H1 (cell line): ENCODE measurements at regions not wholly inside any gene's neighbourhood (a gene's known extent, or its start where the extent isn't known, plus 50 kb on each side); places are given as distances from the start of the nearest gene placed in this dataset.

ENCODE experiments used
- CTCF ChIA-PET: fragments of 300-600 bp; sonication (Branson Sonifier 250); formaldehyde crosslinking; loops from one replicate; lab custom pipeline; 2021; ENCODE audit not compliant: partially characterized antibody; lab: Charles Lee
- POLR2A ChIA-PET: fragments of 300-600 bp; sonication (Branson Sonifier 250); formaldehyde crosslinking; loops from one replicate; lab custom pipeline; 2021; ENCODE audit warnings: inconsistent platforms; ENCODE audit not compliant: partially characterized antibody; lab: Charles Lee
- DNase-seq, 2 experiments: peaks; one replicate each; pipeline versions ENCODE4 v3.0.0 to v3.0.0-alpha.2; 2010 to 2022; ENCODE audit warnings: low spot score in 2 of 2, low read depth in 1 of 2, mixed read lengths in 1 of 2
- FAIRE-seq: peaks from 2 replicates; lab custom pipeline; 2011; peaks lifted over from hg19 to GRCh38; lab: Jason Lieb, UNC
- H2AFZ ChIP-seq: 2 replicates; pipeline ENCODE4 v1.8.1; 2012; ENCODE audit warnings: low read length, inconsistent platforms
- H2AK5ac ChIP-seq: 2 replicates; pipeline ENCODE4 v1.6.1; 2013; ENCODE audit warnings: low read depth, low read length
- H2BK120ac ChIP-seq: replicated peaks from 2 replicates; pipeline ENCODE3; 2013; ENCODE audit warnings: low read depth, low read length, inconsistent platforms
- H2BK12ac ChIP-seq: 2 replicates; pipeline ENCODE4 v1.6.1; 2013; ENCODE audit warnings: low read depth, low read length
- H2BK15ac ChIP-seq: 2 replicates; pipeline ENCODE4 v1.6.1; 2013; ENCODE audit warnings: low read length
- H2BK20ac ChIP-seq: 2 replicates; pipeline ENCODE4 v1.6.1; 2013; ENCODE audit warnings: low read length
- H2BK5ac ChIP-seq: 2 replicates; pipeline ENCODE4 v1.6.1; 2013; ENCODE audit warnings: low read depth, low read length
- H3K14ac ChIP-seq: 2 replicates; pipeline ENCODE4 v1.6.1; 2013; ENCODE audit warnings: inconsistent platforms; ENCODE audit not compliant: insufficient read length
- H3K18ac ChIP-seq: 2 replicates; pipeline ENCODE4 v1.6.1; 2013; ENCODE audit warnings: low read length; ENCODE audit errors: extremely low read depth
- H3K23ac ChIP-seq: 2 replicates; pipeline ENCODE4 v1.6.1; 2013; ENCODE audit warnings: inconsistent platforms; ENCODE audit not compliant: insufficient read length
- H3K23me2 ChIP-seq: 2 replicates; pipeline ENCODE4 v1.6.1; 2013; ENCODE audit warnings: low read depth, low read length
- H3K27ac ChIP-seq: 2 replicates; pipeline ENCODE4 v1.6.1; 2011; ENCODE audit warnings: low read depth, low read length, inconsistent platforms
- H3K27me3 ChIP-seq, 4 experiments: replicated peaks in 1 of 4; 1 replicate in 1 of 4; 2 replicates in 3 of 4; pipeline versions ENCODE4 v1.6.1 to v1.8.1; 2011 to 2013; ENCODE audit warnings: low read length in 3 of 4, mild to moderate bottlenecking in 3 of 4, inconsistent platforms in 2 of 4, mixed read lengths in 2 of 4, moderate library complexity in 1 of 4; ENCODE audit not compliant: control insufficient read depth in 3 of 4, insufficient read depth in 3 of 4; ENCODE audit errors: extremely low read depth in 1 of 4
- H3K36me3 ChIP-seq, 4 experiments: 2 replicates each; pipeline versions ENCODE4 v1.6.1 to v1.8.1; 2011 to 2013; ENCODE audit warnings: mild to moderate bottlenecking in 4 of 4, low read length in 3 of 4, moderate library complexity in 2 of 4, control low read depth in 1 of 4, inconsistent platforms in 1 of 4; ENCODE audit not compliant: insufficient read depth in 4 of 4, control insufficient read depth in 2 of 4
- H3K4ac ChIP-seq: replicated peaks from 2 replicates; pipeline ENCODE3; 2013; ENCODE audit warnings: low read length, low read depth, mixed read lengths, inconsistent platforms; ENCODE audit not compliant: insufficient read length
- H3K4me1 ChIP-seq, 4 experiments: replicated peaks in 1 of 4; 1 replicate in 1 of 4; 2 replicates in 3 of 4; pipeline versions ENCODE4 v1.6.1 to v1.8.1; 2011 to 2013; ENCODE audit warnings: low read length in 3 of 4, inconsistent platforms in 2 of 4, mixed read lengths in 1 of 4; ENCODE audit not compliant: insufficient read depth in 4 of 4, control insufficient read depth in 3 of 4
- H3K4me2 ChIP-seq, 2 experiments: 2 replicates each; pipeline versions ENCODE4 v1.6.1 to v1.8.1; 2011 to 2013; ENCODE audit warnings: low read depth in 2 of 2, low read length in 2 of 2, control low read depth in 1 of 2, inconsistent platforms in 1 of 2, mild to moderate bottlenecking in 1 of 2; ENCODE audit not compliant: insufficient read depth in 1 of 2
- H3K4me3 ChIP-seq, 4 experiments: fragments of 200-600, 300-600 bp in 1 of 4; sonication (generic), shearing (Covaris generic), sonication (Bioruptor Twin) in 1 of 4; 2 replicates each; pipeline versions ENCODE4 v1.5.1 to v1.8.1; 2011 to 2016; ENCODE audit warnings: low read length in 4 of 4, low read depth in 3 of 4, control low read depth in 2 of 4, inconsistent platforms in 2 of 4, mild to moderate bottlenecking in 2 of 4, mixed read lengths in 1 of 4, moderate library complexity in 1 of 4; ENCODE audit not compliant: insufficient read depth in 2 of 4; ENCODE audit errors: extremely low read depth in 1 of 4
- H3K56ac ChIP-seq: replicated peaks from 2 replicates; pipeline ENCODE3; 2013; ENCODE audit warnings: low read depth, mild to moderate bottlenecking, mixed read lengths, low read length, inconsistent platforms; ENCODE audit not compliant: insufficient read length
- H3K79me1 ChIP-seq: 2 replicates; pipeline ENCODE4 v1.6.1; 2013; ENCODE audit warnings: low read depth, low read length, control low read depth
- H3K79me2 ChIP-seq, 2 experiments: 2 replicates each; pipeline versions ENCODE4 v1.6.1 to v1.8.1; 2012 to 2013; ENCODE audit warnings: low read length in 2 of 2, mild to moderate bottlenecking in 2 of 2, inconsistent platforms in 1 of 2; ENCODE audit not compliant: insufficient read depth in 2 of 2, control insufficient read depth in 1 of 2
- H3K9ac ChIP-seq, 4 experiments: replicated peaks in 1 of 4; 1 replicate in 1 of 4; 2 replicates in 3 of 4; pipeline versions ENCODE4 v1.6.1 to v1.8.1; 2011 to 2013; ENCODE audit warnings: low read depth in 3 of 4, low read length in 3 of 4, control low read depth in 2 of 4, mild to moderate bottlenecking in 2 of 4, moderate library complexity in 2 of 4, inconsistent platforms in 1 of 4; ENCODE audit errors: extremely low read depth in 1 of 4
- H3K9me3 ChIP-seq, 2 experiments: 2 replicates each; pipeline versions ENCODE4 v1.6.1 to v1.8.1; 2012 to 2013; ENCODE audit warnings: mild to moderate bottlenecking in 2 of 2, moderate library complexity in 2 of 2, control low read depth in 1 of 2, inconsistent platforms in 1 of 2, low read depth in 1 of 2, low read length in 1 of 2, mixed read lengths in 1 of 2; ENCODE audit not compliant: insufficient read depth in 2 of 2
- H4K20me1 ChIP-seq, 2 experiments: replicated peaks in 1 of 2; 2 replicates each; pipeline versions ENCODE3 to v1.8.1; 2011 to 2013; ENCODE audit warnings: inconsistent platforms in 2 of 2, low read length in 2 of 2, mild to moderate bottlenecking in 1 of 2; ENCODE audit not compliant: insufficient read depth in 2 of 2, control insufficient read depth in 1 of 2
- H4K5ac ChIP-seq: 2 replicates; pipeline ENCODE4 v1.6.1; 2013; ENCODE audit warnings: low read length, low read depth, mixed read lengths, inconsistent platforms; ENCODE audit not compliant: insufficient read length
- H4K8ac ChIP-seq: 2 replicates; pipeline ENCODE4 v1.8.0; 2013; ENCODE audit warnings: mild to moderate bottlenecking, moderate library complexity, low read length, inconsistent platforms; ENCODE audit not compliant: insufficient read depth; ENCODE audit errors: extremely low read depth
- H4K91ac ChIP-seq: replicated peaks from 2 replicates; pipeline ENCODE3; 2013; ENCODE audit warnings: low read length, mixed read lengths, inconsistent platforms; ENCODE audit not compliant: insufficient read length
- CHD1 ChIP-seq: IDR thresholded peaks from 2 replicates; pipeline ENCODE4 v1.6.1; 2012; ENCODE audit warnings: low read depth, low read length, improper control_type of control experiment
- EP300 ChIP-seq, 2 experiments: IDR thresholded peaks; 1 replicate in 1 of 2; 2 replicates in 1 of 2; pipeline ENCODE4 v1.6.1; 2011 to 2012; ENCODE audit warnings: low read depth in 2 of 2, low read length in 2 of 2, mild to moderate bottlenecking in 2 of 2, borderline replicate concordance in 1 of 2, inconsistent platforms in 1 of 2, moderate library complexity in 1 of 2
- JUND ChIP-seq: IDR thresholded peaks from 2 replicates; pipeline ENCODE4 v1.6.1; 2011; ENCODE audit warnings: mild to moderate bottlenecking, improper control_type of control experiment, low read length
- KDM1A ChIP-seq: fragments of 200-600, 300-600 bp; sonication (generic); IDR thresholded peaks from 2 replicates; pipeline ENCODE4 v1.7.1; 2016; ENCODE audit warnings: mild to moderate bottlenecking, low read length, borderline replicate concordance
- KDM4A ChIP-seq: IDR thresholded peaks from one replicate; pipeline ENCODE4 v1.7.1; 2012; ENCODE audit warnings: low read depth, mild to moderate bottlenecking, moderate library complexity, low read length, inconsistent platforms; ENCODE audit not compliant: severe bottlenecking
- PHF8 ChIP-seq: fragments of 200-600 bp; sonication (generic); conservative IDR thresholded peaks from 2 replicates; pipeline ENCODE4 v1.7.1; 2012; ENCODE audit warnings: low read depth, mild to moderate bottlenecking, inconsistent platforms, low read length, moderate library complexity
- POLR2A ChIP-seq, 2 experiments: IDR thresholded peaks; 1 replicate in 1 of 2; 2 replicates in 1 of 2; pipeline ENCODE4 v1.6.1; 2011; ENCODE audit warnings: low read depth in 2 of 2, low read length in 2 of 2, mild to moderate bottlenecking in 2 of 2; ENCODE audit errors: control extremely low read depth in 1 of 2
- POU5F1 ChIP-seq: IDR thresholded peaks from 2 replicates; pipeline ENCODE4 v1.6.1; 2011; ENCODE audit warnings: low read depth, mild to moderate bottlenecking, low read length, moderate library complexity
- RBBP5 ChIP-seq: IDR thresholded peaks from 2 replicates; pipeline ENCODE4 v1.7.1; 2012; ENCODE audit warnings: low read depth, mild to moderate bottlenecking, inconsistent platforms, low read length, moderate library complexity, borderline replicate concordance
- SP1 ChIP-seq: IDR thresholded peaks from 2 replicates; pipeline ENCODE4 v1.6.1; 2011; ENCODE audit warnings: low read depth, low read length
- TAF7 ChIP-seq: optimal IDR thresholded peaks from 2 replicates; pipeline ENCODE3; 2011; ENCODE audit warnings: low read depth, mild to moderate bottlenecking, inconsistent platforms, low read length, moderate library complexity, borderline replicate concordance
- WGBS, 2 experiments: shearing (Covaris generic) in 1 of 2; methylation state at CpG; one replicate each; pipeline versions ENCODE4 v1.1.6 to v1.1.7; 2013 to 2015; ENCODE audit warnings: low lambda C conversion rate in 2 of 2, mixed read lengths in 2 of 2, inconsistent platforms in 1 of 2, low coverage in 1 of 2, missing lambda C conversion rate in 1 of 2; ENCODE audit not compliant: insufficient replicate concordance in 2 of 2, insufficient coverage in 1 of 2, insufficient read length in 1 of 2; ENCODE audit errors: extremely low coverage in 1 of 2, missing lambda C conversion rate in 1 of 2; 5-methylcytosine and 5-hydroxymethylcytosine counted together
- TF ChIP-seq, protein P1 (sequence below): IDR thresholded peaks from 2 replicates; pipeline ENCODE4 v1.6.1; 2011; ENCODE audit warnings: low read length, improper control_type of control experiment

DNA sequence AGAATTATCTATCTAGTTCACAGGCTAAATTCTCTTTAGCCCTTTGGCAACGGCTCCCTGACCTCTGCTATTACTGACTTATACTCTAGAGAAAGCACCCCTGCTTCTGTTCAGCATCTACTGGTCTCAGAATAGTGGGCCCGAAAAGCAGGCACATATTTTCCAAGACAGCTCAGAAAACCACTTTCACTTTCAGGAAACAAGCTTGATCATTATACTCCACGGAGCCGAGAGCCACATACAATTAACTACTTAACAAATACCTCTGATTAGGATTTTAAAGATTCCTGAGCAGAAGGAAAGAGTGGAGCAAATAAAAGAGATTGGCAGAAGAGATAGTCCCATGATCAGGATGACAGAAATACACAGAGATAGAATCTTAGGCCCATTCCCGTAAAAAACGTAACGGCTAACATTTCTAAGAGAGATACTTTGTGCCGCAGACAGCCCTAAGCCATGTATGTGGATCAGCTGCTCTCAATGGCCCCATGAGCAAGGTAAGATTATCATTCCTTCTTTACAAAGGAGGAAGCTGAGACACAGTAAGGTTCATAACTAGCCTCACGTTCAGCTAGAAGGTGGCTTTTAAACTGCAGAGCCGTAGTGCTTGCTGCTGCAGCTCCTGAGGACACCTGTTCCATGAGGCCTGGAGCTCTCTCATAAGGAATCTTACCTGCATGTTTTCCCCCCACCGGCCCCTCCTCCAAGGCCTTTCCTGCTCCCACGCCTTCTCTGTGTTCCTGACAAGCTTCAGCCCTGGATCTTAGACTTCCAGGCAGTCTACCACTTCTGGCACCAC is 227.2 kb downstream of the FOXO1 start:
- no peak overlapping the region for H2BK5ac ChIP-seq
- H2BK120ac ChIP-seq, result no peak overlapping the region
- no peak overlapping the region for H4K91ac ChIP-seq
- no peak for DNase-seq
- H3K9me3 ChIP-seq, result no peaks in the 10 kb centered on the region
- ChIA-PET CTCF (interaction anchor here (0.6 to 1.5 kb wide), 3 partner anchors 230 to 245 kb away, joined by 3 to 4 read pairs (median 3); no protein-coding TSS in a partner anchor), POLR2A (no interaction called here)
- no peak overlapping the region for H3K4me2 ChIP-seq
- no peaks in the 10 kb centered on the region for H3K36me3 ChIP-seq
- 87% methylated on average over 12 of the region's 12 CpGs; no CpG with 5 or more reads in 1 of the 2 experiments for WGBS, 2 experiments
- no peak overlapping the region for H3K14ac ChIP-seq
- H2BK15ac ChIP-seq, result no peak overlapping the region
- H3K23me2 ChIP-seq, result no peaks in the 10 kb centered on the region
- H2AFZ ChIP-seq, result no peak overlapping the region
- no peaks in the 10 kb centered on the region for H3K79me1 ChIP-seq
- no peak overlapping the region for H4K5ac ChIP-seq
- no peak overlapping the region for H3K27ac ChIP-seq
- no peak for FAIRE-seq
- no peak overlapping the region for H3K9ac ChIP-seq
- H3K79me2 ChIP-seq, result no peaks in the 10 kb centered on the region
- H4K8ac ChIP-seq, result no peak overlapping the region
- no peak overlapping the region for H3K23ac ChIP-seq
- no peak overlapping the region for H2AK5ac ChIP-seq
- H3K4me3 ChIP-seq, result no peak overlapping the region
- H2BK20ac ChIP-seq, result no peak overlapping the region
- no peaks in the 10 kb centered on the region for H3K27me3 ChIP-seq
- H2BK12ac ChIP-seq, result no peak overlapping the region
- H4K20me1 ChIP-seq, result no peaks in the 10 kb centered on the region
- H3K56ac ChIP-seq, result no peak overlapping the region
- H3K4ac ChIP-seq, result no peak overlapping the region
- H3K18ac ChIP-seq, result no peak overlapping the region
- H3K4me1 ChIP-seq, result no peaks in the 10 kb centered on the region
- TF ChIP-seq POLR2A (IDR thresholded peaks at IDR 0.05; ENCODE audit: control extremely low read depth in 1 of 2, low read depth in 2 of 2, low read length in 2 of 2) (no peak), JUND (no peak), POU5F1 (no peak), KDM1A (no peak), SP1 (no peak), CHD1 (no peak), TAF7 (no peak), KDM4A (no peak), RBBP5 (no peak), EP300 (IDR thresholded peaks at IDR 0.05; ENCODE audit: borderline replicate concordance in 1 of 2, low read depth in 2 of 2, low read length in 2 of 2) (no peak), PHF8 (no peak)
- TF ChIP-seq, protein P1, sequence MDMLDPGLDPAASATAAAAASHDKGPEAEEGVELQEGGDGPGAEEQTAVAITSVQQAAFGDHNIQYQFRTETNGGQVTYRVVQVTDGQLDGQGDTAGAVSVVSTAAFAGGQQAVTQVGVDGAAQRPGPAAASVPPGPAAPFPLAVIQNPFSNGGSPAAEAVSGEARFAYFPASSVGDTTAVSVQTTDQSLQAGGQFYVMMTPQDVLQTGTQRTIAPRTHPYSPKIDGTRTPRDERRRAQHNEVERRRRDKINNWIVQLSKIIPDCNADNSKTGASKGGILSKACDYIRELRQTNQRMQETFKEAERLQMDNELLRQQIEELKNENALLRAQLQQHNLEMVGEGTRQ, result no peak
